ACHN (cell line): ENCODE measurements at regions not wholly inside any gene's neighbourhood (a gene's known extent, or its start where the extent isn't known, plus 50 kb on each side); places are given as distances from the start of the nearest gene placed in this dataset.

Experiments used
- DNase-seq: peaks from one replicate; pipeline ENCODE4 v3.0.0-alpha.2; 2015
- in situ Hi-C: cut with HindIII; loops from 2 replicates; pipeline ENCODE4 v1.10.0; 2017; ENCODE audit warnings: low sequenced_read_pairs, low pct_ligation_motif_present, low pct_unique_long_range_greater_than_20kb

DNA sequence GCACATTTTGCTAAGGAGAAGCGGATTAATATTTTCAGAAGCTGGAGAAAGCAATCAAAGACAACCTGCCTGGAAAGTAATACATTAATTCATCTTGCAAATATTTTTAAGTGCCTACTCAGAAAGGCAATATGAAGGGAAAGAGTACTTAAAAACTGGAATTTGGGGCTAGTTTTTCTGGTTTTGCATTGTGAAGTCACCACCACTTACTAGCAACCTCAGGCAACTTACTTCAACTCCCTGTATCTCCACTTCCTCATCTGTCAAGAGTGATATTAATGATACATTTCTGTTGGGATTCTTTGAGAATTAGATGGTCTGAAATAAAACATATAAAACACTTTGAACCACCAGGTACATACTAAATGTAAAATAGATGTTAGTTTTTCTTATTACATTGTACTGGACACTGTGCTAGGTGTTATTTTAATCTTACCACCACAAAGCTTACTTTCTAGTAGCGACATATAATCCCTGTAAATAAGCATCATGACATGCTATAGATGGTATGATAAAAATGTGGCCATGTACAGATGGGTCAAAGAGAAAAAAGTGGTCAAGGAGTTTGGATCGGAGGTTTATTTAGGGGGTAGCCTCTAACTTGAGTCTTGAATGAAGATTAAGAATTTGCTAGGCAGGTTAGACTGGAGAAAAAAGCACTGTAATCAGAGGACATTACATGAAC, 101.2 kb downstream of the SPRY2 start:
- in situ Hi-C loops, result no loop called here
- no peak for DNase-seq

- in situ Hi-C loops, result no loop called here
- DNase-seq, result no peak
Measured at GRCh38 chr13:80239116-80239515, 101.8 kb downstream of the SPRY2 start.

DNA sequence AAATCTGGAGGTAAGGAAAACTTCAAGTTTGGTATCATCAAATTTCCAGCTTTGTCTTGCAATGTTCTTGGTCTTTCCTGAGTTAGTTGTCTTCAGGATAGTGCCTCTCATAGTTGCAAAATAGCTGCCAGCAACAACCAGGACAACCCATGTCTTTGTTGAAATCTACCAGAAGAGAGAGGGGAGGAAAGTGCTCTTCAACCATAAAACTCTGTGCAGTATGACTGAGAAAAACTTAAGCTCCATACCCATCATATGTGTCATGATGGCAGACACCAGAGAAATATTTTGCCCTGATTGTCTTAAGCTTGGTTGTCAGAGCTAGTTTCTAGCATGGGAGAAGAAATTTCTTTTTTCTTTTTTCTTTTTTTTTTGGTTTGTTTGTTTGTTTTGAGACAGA, 103.3 kb downstream of the SPRY2 start:
- in situ Hi-C loops, result no loop called here
- no peak for DNase-seq

DNA sequence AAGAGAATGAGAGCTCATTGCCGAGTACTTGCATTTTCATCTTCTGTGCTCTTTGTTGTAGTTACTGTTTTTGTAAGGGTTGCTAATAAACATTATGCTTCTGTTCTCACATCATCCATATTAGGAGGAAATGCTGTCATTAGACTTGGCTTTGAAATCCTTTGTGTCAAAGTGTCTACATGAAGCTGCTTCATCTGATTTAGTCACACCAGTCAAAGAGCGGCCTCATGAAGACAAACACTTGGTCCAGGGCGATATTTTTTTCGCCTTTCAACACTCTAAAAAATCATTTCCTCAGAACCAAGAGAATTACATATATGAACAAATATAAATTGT, 105.0 kb downstream of the SPRY2 start:
- in situ Hi-C loops, result no loop called here

GRCh38 chr13:80235166-80235966, 105.6 kb downstream of the SPRY2 start:
- in situ Hi-C loops, result no loop called here
- no peak for DNase-seq

More for the DNA sequence above, 105.0 kb downstream of the SPRY2 start:
- no peak for DNase-seq

DNA sequence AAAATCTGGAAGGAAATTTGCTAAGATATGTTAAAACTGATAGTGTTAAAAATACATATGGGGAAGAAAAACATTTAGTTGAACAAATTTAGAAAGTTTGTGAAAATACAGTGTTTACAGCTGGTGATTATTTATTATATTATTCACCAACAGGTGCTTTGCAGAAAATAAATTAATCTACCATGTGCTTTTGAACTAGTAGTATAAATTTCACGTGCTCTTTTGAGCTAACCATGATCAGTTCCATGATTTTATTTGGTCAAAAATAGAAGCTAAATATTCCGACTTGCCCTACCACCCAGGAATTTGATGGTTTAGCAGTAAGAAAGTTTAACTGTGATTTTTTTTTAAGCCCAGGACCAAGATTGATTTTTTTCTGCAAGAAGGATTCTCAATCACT, 113.3 kb downstream of the SPRY2 start:
- no peak for DNase-seq
- in situ Hi-C loops, result no loop called here

DNA sequence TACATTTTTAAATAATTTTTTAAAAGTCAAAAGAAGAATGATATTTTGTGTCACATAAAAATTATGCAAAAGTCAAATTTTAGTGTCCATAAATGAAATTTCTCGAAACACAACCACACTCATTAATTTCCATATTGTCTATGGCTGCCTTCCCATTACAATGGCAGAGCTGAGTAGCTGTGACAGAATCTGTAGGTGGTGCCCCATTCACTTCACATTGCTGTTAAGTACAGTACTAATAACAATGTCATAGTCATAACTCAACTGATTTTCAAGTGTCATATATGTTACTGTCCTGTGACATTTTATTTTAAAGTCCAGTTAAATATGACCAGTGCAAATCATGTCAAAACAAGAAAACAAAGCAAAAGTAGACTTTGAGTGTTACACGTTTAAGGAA, 114.3 kb downstream of the SPRY2 start:
- in situ Hi-C loops, result no loop called here

DNA sequence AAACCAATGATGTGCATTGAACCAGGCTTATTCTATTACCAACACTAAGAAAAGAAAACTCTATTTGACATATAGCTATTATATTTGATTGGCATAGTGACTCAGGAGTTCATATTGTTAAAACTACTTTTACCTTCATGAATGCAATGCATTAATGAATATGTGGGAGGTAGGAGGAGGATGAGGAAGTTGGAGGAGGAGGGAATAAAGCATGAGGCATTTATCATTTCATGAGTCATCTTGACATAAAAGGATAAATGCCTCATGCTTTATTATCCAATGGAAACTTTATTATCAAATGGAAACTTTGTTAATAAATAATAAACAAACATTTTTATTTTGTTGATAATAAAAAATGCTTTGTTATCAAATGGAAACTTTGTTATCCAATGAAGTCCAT, 116.5 kb downstream of the SPRY2 start:
- DNase-seq, result no peak

More for the DNA sequence above, 114.3 kb downstream of the SPRY2 start:
- DNase-seq, result no peak

DNA sequence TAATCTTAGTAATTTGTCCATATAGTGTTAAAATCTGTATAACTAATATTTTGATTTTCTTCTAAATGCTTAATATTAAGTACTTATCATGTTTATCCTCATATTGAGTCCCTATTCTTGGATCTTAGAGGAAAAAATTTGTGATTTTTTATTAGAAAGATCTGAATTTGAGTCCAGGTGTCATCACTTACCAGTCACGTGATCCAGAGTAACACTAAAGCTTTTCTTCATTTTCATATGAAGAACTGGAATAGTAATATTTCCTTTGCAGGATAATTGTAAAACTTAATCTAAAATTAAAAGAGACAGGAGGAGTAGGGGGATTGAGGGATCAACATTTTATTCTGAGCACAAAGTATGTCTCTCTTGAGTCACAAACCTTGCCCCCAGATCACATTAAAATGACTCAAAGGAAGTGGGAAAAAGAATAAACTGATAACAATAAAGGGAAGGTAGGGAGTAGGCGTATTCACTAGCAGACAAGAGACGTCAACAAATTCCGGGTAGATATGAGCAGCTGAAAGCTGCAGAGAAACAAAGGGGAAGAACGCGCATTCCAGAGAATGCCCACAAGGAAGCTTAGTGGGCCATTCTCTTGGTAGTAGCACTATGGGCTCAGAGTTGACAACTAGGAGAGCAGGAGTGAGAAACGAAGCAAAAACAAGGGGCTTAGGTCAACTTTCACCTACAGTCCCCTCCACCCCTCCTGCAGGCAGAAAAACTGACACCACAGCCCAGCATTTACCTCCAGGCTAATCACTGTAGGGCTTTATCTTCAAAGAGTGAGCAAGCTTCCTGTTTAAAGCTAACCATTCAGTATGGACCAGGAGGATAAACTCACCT, 123.1 kb downstream of the SPRY2 start:
- in situ Hi-C loops, result no loop called here
- no peak for DNase-seq

More for the DNA sequence above, 116.5 kb downstream of the SPRY2 start:
- in situ Hi-C loops, result no loop called here

GRCh38 chr13:80215368-80215767, 125.6 kb downstream of the SPRY2 start:
- in situ Hi-C loops, result no loop called here
- DNase-seq, result no peak

- in situ Hi-C loops, result no loop called here
Measured at GRCh38 chr13:80214521-80214991, 126.4 kb downstream of the SPRY2 start.

DNA sequence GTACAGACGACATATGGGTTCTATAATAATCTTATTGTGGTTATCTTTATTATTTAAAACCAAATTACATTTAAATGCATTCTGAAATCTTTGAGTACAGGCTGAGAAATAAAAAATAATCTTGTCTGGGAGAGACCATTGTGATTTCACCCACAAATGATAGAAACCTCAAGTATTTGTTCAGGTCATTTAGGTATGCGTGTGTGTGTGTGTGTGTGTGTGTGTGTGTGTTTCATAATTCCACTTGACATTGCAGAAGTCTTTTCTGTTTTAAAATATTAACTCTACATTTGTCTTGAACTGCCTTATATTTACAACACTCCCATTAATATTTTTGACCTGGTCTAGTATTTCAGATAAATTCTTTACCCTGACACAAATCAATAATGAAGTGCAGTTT, 126.9 kb downstream of the SPRY2 start:
- no peak for DNase-seq
- in situ Hi-C loops, result no loop called here

More at GRCh38 chr13:80214521-80214991, 126.4 kb downstream of the SPRY2 start:
- no peak for DNase-seq

DNA sequence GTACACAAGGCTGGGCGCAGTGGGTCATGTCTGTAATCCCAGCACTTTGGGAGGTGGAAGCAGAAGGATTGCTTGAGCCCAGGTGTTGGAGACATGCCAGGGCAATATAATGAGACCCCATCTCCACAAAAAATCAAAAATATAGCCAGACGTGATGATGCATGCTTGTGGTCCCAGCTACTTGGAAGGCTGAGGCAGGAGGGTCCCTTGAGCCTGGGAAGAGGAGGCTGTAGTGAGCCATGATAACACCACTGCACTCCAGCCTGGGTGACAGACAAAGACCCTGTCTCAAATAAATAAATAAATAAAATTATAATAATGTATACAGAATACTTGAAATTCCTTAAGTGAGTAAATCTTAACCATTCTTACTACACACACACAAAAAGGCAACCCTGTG, 127.7 kb downstream of the SPRY2 start:
- in situ Hi-C loops, result no loop called here
- DNase-seq, result no peak

- in situ Hi-C loops, result no loop called here
- DNase-seq, result no peak
Measured at GRCh38 chr13:80211566-80211965, 129.4 kb downstream of the SPRY2 start.

GRCh38 chr13:80204642-80205041, 136.3 kb downstream of the SPRY2 start:
- in situ Hi-C loops, result no loop called here
- DNase-seq, result no peak

- DNase-seq, result no peak
- in situ Hi-C loops, result no loop called here
Measured at GRCh38 chr13:80203496-80203895, 137.4 kb downstream of the SPRY2 start.

DNA sequence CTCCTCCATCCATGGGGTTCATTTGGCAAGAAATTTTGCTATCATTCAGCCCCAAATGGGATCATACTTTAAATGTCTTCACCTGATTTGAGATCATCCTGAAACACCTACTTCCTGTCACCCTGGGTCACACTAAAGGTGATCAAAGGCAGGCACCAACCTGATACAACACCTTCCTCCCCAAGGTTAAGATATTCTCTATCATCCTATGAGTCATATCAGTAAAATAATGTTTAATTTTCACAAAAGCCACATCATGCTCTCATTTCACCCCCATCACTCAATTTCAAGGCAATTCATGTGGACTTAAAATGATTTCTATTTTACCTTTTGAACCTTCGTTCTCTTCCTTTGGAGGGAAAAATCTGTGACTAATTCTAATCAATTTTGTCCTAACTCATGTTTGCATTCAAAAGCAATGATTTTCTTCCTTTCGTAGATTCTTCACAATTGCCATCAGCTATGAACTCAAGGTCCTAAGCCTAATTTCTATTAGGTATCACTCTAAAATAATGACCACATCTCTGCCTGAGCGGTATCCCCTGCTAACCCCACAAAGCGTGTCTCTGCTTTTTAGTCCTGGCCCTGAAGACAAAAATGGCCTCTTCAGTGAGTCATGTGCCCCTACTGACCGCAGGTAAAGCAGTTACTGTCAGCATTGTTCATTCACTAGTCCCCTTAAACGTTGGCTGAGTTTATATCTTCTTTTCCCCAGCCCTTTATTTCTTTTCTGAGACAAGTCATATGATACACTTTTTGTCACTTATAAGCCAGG, 139.0 kb downstream of the SPRY2 start:
- DNase-seq, result no peak
- in situ Hi-C loops, result no loop called here

- DNase-seq, result no peak
- in situ Hi-C loops, result no loop called here
Measured at GRCh38 chr13:80199585-80200292, 141.2 kb downstream of the SPRY2 start.
